Stimulated activated CD4-positive, alpha-beta T cell treated with anti-CD3 and anti-CD28 coated beads, Interleukin-4, amount 100 ng/mL, for 1 hour (primary cell): ENCODE measurements at regions not wholly inside any gene's neighbourhood (a gene's known extent, or its start where the extent isn't known, plus 50 kb on each side); places are given as distances from the start of the nearest gene placed in this dataset.
"Not testable (repeated sequence)": the region's sequence is repeated elsewhere in the genome, so short reads cannot be mapped to it uniquely, and the experiment has no call there.

Experiments
- DNase-seq: peaks from one replicate; pipeline ENCODE4 v3.0.0-alpha.2; 2020

GRCh38 chr1:163914785-163915413, 593.1 kb downstream of the NUF2 start:
- no peak for DNase-seq

GRCh38 chr1:163922743-163923201, 601.0 kb downstream of the NUF2 start:
- DNase-seq: no peak

GRCh38 chr1:163924041-163924440, 602.3 kb downstream of the NUF2 start:
- no peak for DNase-seq

GRCh38 chr1:163927493-163927892, 605.7 kb downstream of the NUF2 start:
- DNase-seq: no peak

GRCh38 chr1:163928069-163928468, 606.3 kb downstream of the NUF2 start:
- DNase-seq: no peak

GRCh38 chr1:163928651-163929050, 606.9 kb downstream of the NUF2 start:
- DNase-seq: no peak

GRCh38 chr1:163932901-163933300, 611.1 kb downstream of the NUF2 start:
- DNase-seq: no peak

- no peak for DNase-seq
These were observed 611.7 kb downstream of the NUF2 start for GRCh38 chr1:163933437-163933836.

- no peak for DNase-seq
These were observed 614.1 kb downstream of the NUF2 start for GRCh38 chr1:163935738-163936374.

- DNase-seq: no peak
These were observed 599.4 kb upstream of the PBX1 start for GRCh38 chr1:163959622-163960021.

GRCh38 chr1:163970151-163970550, 588.8 kb upstream of the PBX1 start:
- DNase-seq: no peak

GRCh38 chr1:163970699-163971098, 588.3 kb upstream of the PBX1 start:
- DNase-seq: no peak

- DNase-seq: no peak
These were observed 585.4 kb upstream of the PBX1 start for GRCh38 chr1:163973586-163973985.

- DNase-seq: no peak
These were observed 584.9 kb upstream of the PBX1 start for GRCh38 chr1:163974120-163974519.

GRCh38 chr1:163980394-163980793, 578.6 kb upstream of the PBX1 start:
- DNase-seq: no peak

GRCh38 chr1:163981500-163982030, 577.4 kb upstream of the PBX1 start:
- DNase-seq: no peak

- no peak for DNase-seq
These were observed 575.9 kb upstream of the PBX1 start for GRCh38 chr1:163983097-163983496.

- DNase-seq: no peak
These were observed 573.3 kb upstream of the PBX1 start for GRCh38 chr1:163985700-163986099.

GRCh38 chr1:163999131-163999530, 559.9 kb upstream of the PBX1 start:
- DNase-seq: no peak

- DNase-seq: not testable (repeated sequence)
These were observed 552.8 kb upstream of the PBX1 start for GRCh38 chr1:164006186-164006585.

- no peak for DNase-seq
These were observed 552.4 kb upstream of the PBX1 start for GRCh38 chr1:164006621-164007020.

- DNase-seq: no peak
These were observed 541.7 kb upstream of the PBX1 start for GRCh38 chr1:164017239-164017638.

GRCh38 chr1:164020391-164020790, 538.6 kb upstream of the PBX1 start:
- no peak for DNase-seq

GRCh38 chr1:164021813-164022212, 537.2 kb upstream of the PBX1 start:
- no peak for DNase-seq

- DNase-seq: no peak
These were observed 525.2 kb upstream of the PBX1 start for GRCh38 chr1:164033782-164034181.
